CD1c-positive myeloid dendritic cell (primary cell): ENCODE measurements at regions not wholly inside any gene's neighbourhood (a gene's known extent, or its start where the extent isn't known, plus 50 kb on each side); places are given as distances from the start of the nearest gene placed in this dataset.
"Not testable (repeated sequence)": the region's sequence is repeated elsewhere in the genome, so short reads cannot be mapped to it uniquely, and the experiment has no call there.

Experiments used
- DNase-seq: peaks from one replicate; pipeline ENCODE4 v3.0.0-alpha.2; 2016; ENCODE audit errors: extremely low spot score

- no peak for DNase-seq
Measured at GRCh38 chr5:152113401-152113800, 188.8 kb upstream of the GLRA1 start.

GRCh38 chr5:152107220-152107619 lies 182.6 kb upstream of the GLRA1 start:
- no peak for DNase-seq

GRCh38 chr5:152106571-152106970 lies 181.9 kb upstream of the GLRA1 start:
- DNase-seq = no peak

GRCh38 chr5:152105085-152105484 lies 180.4 kb upstream of the GLRA1 start:
- no peak for DNase-seq

- DNase-seq = no peak
Measured at GRCh38 chr5:152104211-152104610, 179.6 kb upstream of the GLRA1 start.

- DNase-seq = not testable (repeated sequence)
Measured at GRCh38 chr5:152102908-152103307, 178.3 kb upstream of the GLRA1 start.

GRCh38 chr5:152102057-152102456 lies 177.4 kb upstream of the GLRA1 start:
- DNase-seq = no peak

GRCh38 chr5:152100462-152100861 lies 175.8 kb upstream of the GLRA1 start:
- no peak for DNase-seq

GRCh38 chr5:152097128-152097527 lies 172.5 kb upstream of the GLRA1 start:
- DNase-seq = no peak

GRCh38 chr5:152094716-152095115 lies 170.1 kb upstream of the GLRA1 start:
- no peak for DNase-seq

- no peak for DNase-seq
Measured at GRCh38 chr5:152094060-152094459, 169.4 kb upstream of the GLRA1 start.

GRCh38 chr5:152092580-152092979 lies 167.9 kb upstream of the GLRA1 start:
- no peak for DNase-seq

GRCh38 chr5:152089644-152090043 lies 165.0 kb upstream of the GLRA1 start:
- no peak for DNase-seq

- no peak for DNase-seq
Measured at GRCh38 chr5:152086668-152087067, 162.0 kb upstream of the GLRA1 start.

GRCh38 chr5:152084476-152084875 lies 159.8 kb upstream of the GLRA1 start:
- DNase-seq = no peak

- no peak for DNase-seq
Measured at GRCh38 chr5:152083231-152083630, 158.6 kb upstream of the GLRA1 start.

GRCh38 chr5:152072091-152072490 lies 147.4 kb upstream of the GLRA1 start:
- no peak for DNase-seq

- no peak for DNase-seq
Measured at GRCh38 chr5:152070591-152070990, 145.9 kb upstream of the GLRA1 start.

- no peak for DNase-seq
Measured at GRCh38 chr5:152066784-152067183, 142.1 kb upstream of the GLRA1 start.

GRCh38 chr5:152063004-152063403 lies 138.4 kb upstream of the GLRA1 start:
- DNase-seq = no peak

GRCh38 chr5:152061095-152061494 lies 136.4 kb upstream of the GLRA1 start:
- no peak for DNase-seq

GRCh38 chr5:152058267-152058666 lies 133.6 kb upstream of the GLRA1 start:
- no peak for DNase-seq

GRCh38 chr5:152056931-152057330 lies 132.3 kb upstream of the GLRA1 start:
- no peak for DNase-seq

- no peak for DNase-seq
Measured at GRCh38 chr5:152052470-152052869, 127.8 kb upstream of the GLRA1 start.
